A673 (cell line): ENCODE measurements at regions not wholly inside any gene's neighbourhood (a gene's known extent, or its start where the extent isn't known, plus 50 kb on each side); places are given as distances from the start of the nearest gene placed in this dataset.

ENCODE experiments used
- EZH2 ChIP-seq: fragments of 200-600 bp; sonication (generic); IDR thresholded peaks from 2 replicates; pipeline ENCODE4 v1.6.1; 2017; ENCODE audit warnings: borderline replicate concordance, low read depth, mild to moderate bottlenecking, mixed read lengths, antibody characterized with exemption, low read length; ENCODE audit not compliant: poor library complexity, severe bottlenecking
- TF ChIP-seq, protein P1 (sequence below): fragments of 300-800, 200-600 bp; sonication (generic); conservative IDR thresholded peaks from 2 replicates; pipeline ENCODE4 v1.5.1; 2017; ENCODE audit warnings: low read depth, mild to moderate bottlenecking, antibody characterized with exemption, low read length, moderate library complexity, mixed read lengths

DNA sequence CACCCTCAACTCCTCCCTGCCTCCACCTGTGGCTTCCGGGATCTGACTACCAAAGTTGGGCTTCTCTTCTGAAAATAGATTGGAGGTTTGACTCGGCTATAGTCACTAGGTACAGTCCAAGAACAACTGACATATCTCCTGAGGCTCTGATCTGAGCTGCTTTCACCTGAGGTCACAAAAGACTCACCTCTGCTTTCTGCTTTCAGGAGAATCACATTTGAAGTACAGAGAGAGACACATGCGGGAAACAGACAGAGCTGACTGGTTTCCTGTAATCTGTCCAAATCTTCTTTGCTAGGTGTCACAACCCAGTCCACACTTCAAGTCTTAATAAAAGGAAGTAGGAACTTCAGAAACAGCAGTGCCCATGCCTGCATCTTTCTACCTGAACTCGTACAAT is 245.4 kb upstream of the CHRM3 start:
- TF ChIP-seq, protein P1, sequence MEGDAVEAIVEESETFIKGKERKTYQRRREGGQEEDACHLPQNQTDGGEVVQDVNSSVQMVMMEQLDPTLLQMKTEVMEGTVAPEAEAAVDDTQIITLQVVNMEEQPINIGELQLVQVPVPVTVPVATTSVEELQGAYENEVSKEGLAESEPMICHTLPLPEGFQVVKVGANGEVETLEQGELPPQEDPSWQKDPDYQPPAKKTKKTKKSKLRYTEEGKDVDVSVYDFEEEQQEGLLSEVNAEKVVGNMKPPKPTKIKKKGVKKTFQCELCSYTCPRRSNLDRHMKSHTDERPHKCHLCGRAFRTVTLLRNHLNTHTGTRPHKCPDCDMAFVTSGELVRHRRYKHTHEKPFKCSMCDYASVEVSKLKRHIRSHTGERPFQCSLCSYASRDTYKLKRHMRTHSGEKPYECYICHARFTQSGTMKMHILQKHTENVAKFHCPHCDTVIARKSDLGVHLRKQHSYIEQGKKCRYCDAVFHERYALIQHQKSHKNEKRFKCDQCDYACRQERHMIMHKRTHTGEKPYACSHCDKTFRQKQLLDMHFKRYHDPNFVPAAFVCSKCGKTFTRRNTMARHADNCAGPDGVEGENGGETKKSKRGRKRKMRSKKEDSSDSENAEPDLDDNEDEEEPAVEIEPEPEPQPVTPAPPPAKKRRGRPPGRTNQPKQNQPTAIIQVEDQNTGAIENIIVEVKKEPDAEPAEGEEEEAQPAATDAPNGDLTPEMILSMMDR, result no peak
- no peak for TF ChIP-seq EZH2
